ENCODE measurements at regions not wholly inside any gene's neighbourhood (a gene's known extent, or its start where the extent isn't known, plus 50 kb on each side); places are given as distances from the start of the nearest gene placed in this dataset.
A peak's percentile ranks its signal among the peaks of the same experiment; 100 is the strongest.

- H3K9me3 Mint-ChIP-seq, result peaks cover 0 to 3% (median 0%) of the 10 kb centered on the region in 11 donors
- no peaks in the 10 kb centered on the region for H3K36me3 Mint-ChIP-seq
- H3K4me1 ChIP-seq (ENCODE audit: control insufficient read depth in 2 of 2, insufficient read depth in 2 of 2, low read length in 2 of 2), result peaks cover 0 to 43% of the 10 kb centered on the region in 2 donors
- ChIA-PET CTCF (no interaction called here), POLR2A (interaction anchor here (4.8 kb wide), 1 partner anchor 13 kb away, joined by 62 read pairs; no protein-coding TSS in a partner anchor)
- peak overlapping the region; percentile 35 for H3K27ac ChIP-seq (ENCODE audit: low read depth, low read length)
- DNase-seq (peak in 4 of 9 donors; percentile 17 to 34 (median 18)), ATAC-seq (no peak)
- H3K4me3 ChIP-seq (ENCODE audit: low read length), result no peak overlapping the region
- no peaks in the 10 kb centered on the region for H3K27me3 ChIP-seq (ENCODE audit: control insufficient read depth in 2 of 2, insufficient read depth in 2 of 2, low read length in 2 of 2)
- peaks cover 21 to 55% (median 43%) of the 10 kb centered on the region in 7 donors for H3K4me1 Mint-ChIP-seq
- H3K9me3 ChIP-seq (ENCODE audit: control insufficient read depth in 2 of 3, low read length in 3 of 3), result no peaks in the 10 kb centered on the region
- peak overlapping the region in 7 of 10 donors; percentile 16 to 54 (median 41) for H3K4me3 Mint-ChIP-seq
- intact Hi-C loops (cut with micrococcal nuclease), result loop anchor here in 1 of 2 donors (5.0 kb wide), 1 partner anchor 33 kb away; no protein-coding TSS in a partner anchor
- H3K36me3 ChIP-seq (ENCODE audit: control insufficient read depth in 2 of 3, insufficient read depth in 3 of 3, low read length in 3 of 3), result no peaks in the 10 kb centered on the region
- no peaks in the 10 kb centered on the region for H3K27me3 Mint-ChIP-seq
- H3K27ac Mint-ChIP-seq, result peak overlapping the region; percentile 1 to 80 (median 68)
Observed at GRCh38 chr22:19610518-19611253, 86.5 kb upstream of the CLDN5 start.

- Histone ChIP-seq H3K4me3 (ENCODE audit: low read length) (no peak overlapping the region), H3K36me3 (ENCODE audit: control insufficient read depth in 2 of 3, insufficient read depth in 3 of 3, low read length in 3 of 3) (no peaks in the 10 kb centered on the region), H3K9me3 (ENCODE audit: control insufficient read depth in 2 of 3, low read length in 3 of 3) (no peaks in the 10 kb centered on the region), H3K27ac (ENCODE audit: low read depth, low read length) (no peak overlapping the region), H3K27me3 (ENCODE audit: control insufficient read depth in 2 of 2, insufficient read depth in 2 of 2, low read length in 2 of 2) (no peaks in the 10 kb centered on the region), H3K4me1 (ENCODE audit: control insufficient read depth in 2 of 2, insufficient read depth in 2 of 2, low read length in 2 of 2) (peaks cover 0 to 40% of the 10 kb centered on the region in 2 donors)
- no peak for DNase-seq
- Mint-ChIP-seq H3K27me3 (no peaks in the 10 kb centered on the region), H3K4me1 (peaks cover 21 to 49% (median 38%) of the 10 kb centered on the region in 7 donors), H3K27ac (peak overlapping the region in 1 of 9 donors; percentile 1), H3K9me3 (peaks cover 0 to 3% (median 0%) of the 10 kb centered on the region in 11 donors), H3K36me3 (no peaks in the 10 kb centered on the region), H3K4me3 (no peak overlapping the region)
- intact Hi-C loops (cut with micrococcal nuclease), result loop anchor here in 1 of 2 donors (5.0 kb wide), 1 partner anchor 34 kb away; no protein-coding TSS in a partner anchor
- ChIA-PET CTCF (no interaction called here), POLR2A (interaction anchor here (4.8 kb wide), 1 partner anchor 14 kb away, joined by 62 read pairs; no protein-coding TSS in a partner anchor)
- no peak for ATAC-seq
Observed at GRCh38 chr22:19611590-19611989, 87.4 kb upstream of the CLDN5 start.

- Histone ChIP-seq H3K27ac (ENCODE audit: low read depth, low read length) (no peak overlapping the region), H3K27me3 (ENCODE audit: control insufficient read depth in 2 of 2, insufficient read depth in 2 of 2, low read length in 2 of 2) (no peaks in the 10 kb centered on the region), H3K4me3 (ENCODE audit: low read length) (no peak overlapping the region), H3K4me1 (ENCODE audit: control insufficient read depth in 2 of 2, insufficient read depth in 2 of 2, low read length in 2 of 2) (peaks cover 0 to 26% of the 10 kb centered on the region in 2 donors), H3K36me3 (ENCODE audit: control insufficient read depth in 2 of 3, insufficient read depth in 3 of 3, low read length in 3 of 3) (no peaks in the 10 kb centered on the region), H3K9me3 (ENCODE audit: control insufficient read depth in 2 of 3, low read length in 3 of 3) (no peaks in the 10 kb centered on the region)
- Mint-ChIP-seq H3K4me3 (no peak overlapping the region), H3K4me1 (peaks cover 13 to 46% (median 28%) of the 10 kb centered on the region in 7 donors), H3K36me3 (no peaks in the 10 kb centered on the region), H3K27ac (peak overlapping the region in 1 of 9 donors; percentile 65), H3K27me3 (no peaks in the 10 kb centered on the region), H3K9me3 (peaks cover 0 to 3% (median 0%) of the 10 kb centered on the region in 11 donors)
- POLR2A ChIA-PET, result no interaction called here
- ATAC-seq (no peak), DNase-seq (no peak)
- CTCF ChIA-PET, result no interaction called here
- intact Hi-C loops (cut with micrococcal nuclease), result loop anchor here in 1 of 2 donors (5.0 kb wide), 1 partner anchor 36 kb away; no protein-coding TSS in a partner anchor
Observed at GRCh38 chr22:19612866-19613572, 88.8 kb upstream of the CLDN5 start.

- ATAC-seq (no peak), DNase-seq (no peak)
- no peak overlapping the region for H3K27ac ChIP-seq (ENCODE audit: low read depth, low read length)
- ChIA-PET POLR2A (interaction anchor here (0.7 kb wide), 1 partner anchor 13 kb away, joined by 3 read pairs; no protein-coding TSS in a partner anchor), CTCF (no interaction called here)
- no peaks in the 10 kb centered on the region for H3K9me3 ChIP-seq (ENCODE audit: control insufficient read depth in 2 of 3, low read length in 3 of 3)
- Mint-ChIP-seq H3K4me1 (peaks cover 17 to 42% (median 28%) of the 10 kb centered on the region in 7 donors), H3K27me3 (no peaks in the 10 kb centered on the region), H3K27ac (no peak overlapping the region), H3K36me3 (no peaks in the 10 kb centered on the region), H3K4me3 (no peak overlapping the region), H3K9me3 (peaks cover 0 to 3% (median 0%) of the 10 kb centered on the region in 11 donors)
- no peaks in the 10 kb centered on the region for H3K27me3 ChIP-seq (ENCODE audit: control insufficient read depth in 2 of 2, insufficient read depth in 2 of 2, low read length in 2 of 2)
- peaks cover 0 to 23% of the 10 kb centered on the region in 2 donors for H3K4me1 ChIP-seq (ENCODE audit: control insufficient read depth in 2 of 2, insufficient read depth in 2 of 2, low read length in 2 of 2)
- no peaks in the 10 kb centered on the region for H3K36me3 ChIP-seq (ENCODE audit: control insufficient read depth in 2 of 3, insufficient read depth in 3 of 3, low read length in 3 of 3)
- H3K4me3 ChIP-seq (ENCODE audit: low read length), result no peak overlapping the region
- intact Hi-C loops (cut with micrococcal nuclease), result loop anchor here in 1 of 2 donors (5.0 kb wide), 1 partner anchor 37 kb away; no protein-coding TSS in a partner anchor
Observed at GRCh38 chr22:19614536-19614863, 90.3 kb upstream of the CLDN5 start.

GRCh38 chr22:19615001-19615461 is 90.8 kb upstream of the CLDN5 start:
- Mint-ChIP-seq H3K36me3 (no peaks in the 10 kb centered on the region), H3K4me1 (peaks cover 19 to 46% (median 32%) of the 10 kb centered on the region in 7 donors), H3K4me3 (no peak overlapping the region), H3K27ac (no peak overlapping the region), H3K27me3 (no peaks in the 10 kb centered on the region), H3K9me3 (peaks cover 0 to 3% (median 0%) of the 10 kb centered on the region in 11 donors)
- no peaks in the 10 kb centered on the region for H3K9me3 ChIP-seq (ENCODE audit: control insufficient read depth in 2 of 3, low read length in 3 of 3)
- H3K4me1 ChIP-seq (ENCODE audit: control insufficient read depth in 2 of 2, insufficient read depth in 2 of 2, low read length in 2 of 2), result peaks cover 0 to 20% of the 10 kb centered on the region in 2 donors
- no peak overlapping the region for H3K4me3 ChIP-seq (ENCODE audit: low read length)
- DNase-seq (no peak), ATAC-seq (no peak)
- H3K27ac ChIP-seq (ENCODE audit: low read depth, low read length), result no peak overlapping the region
- no peaks in the 10 kb centered on the region for H3K27me3 ChIP-seq (ENCODE audit: control insufficient read depth in 2 of 2, insufficient read depth in 2 of 2, low read length in 2 of 2)
- H3K36me3 ChIP-seq (ENCODE audit: control insufficient read depth in 2 of 3, insufficient read depth in 3 of 3, low read length in 3 of 3), result no peaks in the 10 kb centered on the region
- POLR2A ChIA-PET, result interaction anchor here (1.0 to 1.7 kb wide), 2 partner anchors 8 to 20 kb away, joined by 4 read pairs; no protein-coding TSS in a partner anchor
- intact Hi-C loops (cut with micrococcal nuclease), result no loop called here
- CTCF ChIA-PET, result no interaction called here

GRCh38 chr22:19615867-19616581 is 91.8 kb upstream of the CLDN5 start:
- Histone ChIP-seq H3K36me3 (ENCODE audit: control insufficient read depth in 2 of 3, insufficient read depth in 3 of 3, low read length in 3 of 3) (no peaks in the 10 kb centered on the region), H3K9me3 (ENCODE audit: control insufficient read depth in 2 of 3, low read length in 3 of 3) (no peaks in the 10 kb centered on the region), H3K4me3 (ENCODE audit: low read length) (no peak overlapping the region), H3K27me3 (ENCODE audit: control insufficient read depth in 2 of 2, insufficient read depth in 2 of 2, low read length in 2 of 2) (no peaks in the 10 kb centered on the region), H3K27ac (ENCODE audit: low read depth, low read length) (no peak overlapping the region), H3K4me1 (ENCODE audit: control insufficient read depth in 2 of 2, insufficient read depth in 2 of 2, low read length in 2 of 2) (peaks cover 0 to 13% of the 10 kb centered on the region in 2 donors)
- Mint-ChIP-seq H3K4me3 (no peak overlapping the region), H3K4me1 (peaks cover 14 to 37% (median 23%) of the 10 kb centered on the region in 7 donors), H3K9me3 (peaks cover 0 to 3% (median 0%) of the 10 kb centered on the region in 11 donors), H3K27me3 (no peaks in the 10 kb centered on the region), H3K36me3 (no peaks in the 10 kb centered on the region), H3K27ac (peak overlapping the region in 2 of 9 donors; percentile 31 to 46)
- ATAC-seq (no peak), DNase-seq (no peak)
- intact Hi-C loops (cut with micrococcal nuclease), result no loop called here
- ChIA-PET POLR2A (interaction anchor here (1.0 to 1.7 kb wide), 2 partner anchors 9 to 21 kb away, joined by 4 read pairs; no protein-coding TSS in a partner anchor), CTCF (interaction anchor here (0.6 kb wide), 1 partner anchor 192 kb away, joined by 3 read pairs; no protein-coding TSS in a partner anchor)
